ENCODE measurements at regions not wholly inside any gene's neighbourhood (a gene's known extent, or its start where the extent isn't known, plus 50 kb on each side); places are given as distances from the start of the nearest gene placed in this dataset.

GRCh38 chr18:61954096-61954746 is 61.4 kb upstream of the RNF152 start:
- Histone ChIP-seq H3K9me3 (ENCODE audit: control insufficient read depth in 4 of 4, low read length in 3 of 4) (no peaks in the 10 kb centered on the region), H3K27ac (ENCODE audit: low read depth in 1 of 2, low read length in 2 of 2) (no peak overlapping the region), H3K9ac (ENCODE audit: low read depth in 1 of 2, low read length in 2 of 2) (no peak overlapping the region), H3K4me1 (ENCODE audit: control insufficient read depth in 4 of 4, insufficient read depth in 4 of 4, low read length in 3 of 4) (no peaks in the 10 kb centered on the region), H3K27me3 (ENCODE audit: control insufficient read depth in 4 of 4, insufficient read depth in 4 of 4, low read length in 3 of 4) (no peaks in the 10 kb centered on the region), H3K36me3 (ENCODE audit: control insufficient read depth in 4 of 4, insufficient read depth in 3 of 4, low read depth in 1 of 4, low read length in 3 of 4) (no peaks in the 10 kb centered on the region), H3K4me3 (ENCODE audit: low read depth in 1 of 3, low read length in 3 of 3) (no peak overlapping the region)
- no peak for DNase-seq (ENCODE audit: low spot score)
- 85% methylated on average over 5 of the region's 5 CpGs for WGBS
- no peak for TF ChIP-seq RXRA (IDR thresholded peaks at IDR 0.05)
- TF ChIP-seq JUND (IDR thresholded peaks at IDR 0.05): no peak
- TF ChIP-seq NR2F2 (IDR thresholded peaks at IDR 0.05): no peak
- TF ChIP-seq YY1 (IDR thresholded peaks at IDR 0.05): no peak
- TF ChIP-seq HNF4G (IDR thresholded peaks at IDR 0.05): no peak
- TF ChIP-seq TAF1 (conservative IDR thresholded peaks at IDR 0.05): no peak
- TF ChIP-seq EGR1 (IDR thresholded peaks at IDR 0.05; ENCODE audit: low read depth in 2 of 2): no peak
- no peak for TF ChIP-seq ATF3 (IDR thresholded peaks at IDR 0.05)
- no peak for TF ChIP-seq MAX (IDR thresholded peaks at IDR 0.05)
- no peak for TF ChIP-seq RAD21 (IDR thresholded peaks at IDR 0.05)
- no peak for TF ChIP-seq HNF4A (conservative IDR thresholded peaks at IDR 0.05)
- TF ChIP-seq REST (IDR thresholded peaks at IDR 0.05): no peak
- TF ChIP-seq GABPA (IDR thresholded peaks at IDR 0.05 in 1 of 2, conservative IDR thresholded peaks at IDR 0.05 in 1 of 2): no peak
- TF ChIP-seq ZBTB33 (IDR thresholded peaks at IDR 0.05): no peak
- no peak for TF ChIP-seq CTCF (IDR thresholded peaks at IDR 0.05; ENCODE audit: low read depth, low read length, missing input control)
- TF ChIP-seq SP1 (IDR thresholded peaks at IDR 0.05): no peak
- no peak for TF ChIP-seq FOXA1 (IDR thresholded peaks at IDR 0.05)
- TF ChIP-seq FOXA2 (IDR thresholded peaks at IDR 0.05): no peak
